HPDE6-E6E7 (cell line): ENCODE measurements at regions not wholly inside any gene's neighbourhood (a gene's known extent, or its start where the extent isn't known, plus 50 kb on each side); places are given as distances from the start of the nearest gene placed in this dataset.

Source experiments
- DNase-seq: peaks from one replicate; pipeline ENCODE4 v3.0.0; 2011; ENCODE audit warnings: missing footprints; ENCODE audit errors: extremely low spot score

DNA sequence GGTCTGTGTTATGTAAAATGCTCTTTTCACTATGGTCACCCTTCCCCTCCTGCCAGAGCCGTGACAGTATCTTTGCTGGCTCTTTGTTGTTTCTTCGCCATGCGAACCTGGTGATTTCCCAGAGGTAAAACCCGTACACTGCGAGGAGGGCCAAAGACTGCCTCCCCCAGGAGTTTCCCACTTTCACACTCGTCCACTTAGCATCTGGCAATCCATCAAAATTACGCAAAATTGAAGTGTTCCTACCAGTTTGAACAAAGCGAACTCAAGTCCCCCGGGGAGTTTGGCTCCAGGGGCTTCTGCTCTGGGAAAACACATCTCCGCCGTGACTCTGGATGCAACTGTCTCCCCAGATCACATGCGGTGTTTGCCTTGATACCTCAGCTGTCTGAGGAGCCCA is 239.9 kb downstream of the FAM43A start:
- no peak for DNase-seq

DNA sequence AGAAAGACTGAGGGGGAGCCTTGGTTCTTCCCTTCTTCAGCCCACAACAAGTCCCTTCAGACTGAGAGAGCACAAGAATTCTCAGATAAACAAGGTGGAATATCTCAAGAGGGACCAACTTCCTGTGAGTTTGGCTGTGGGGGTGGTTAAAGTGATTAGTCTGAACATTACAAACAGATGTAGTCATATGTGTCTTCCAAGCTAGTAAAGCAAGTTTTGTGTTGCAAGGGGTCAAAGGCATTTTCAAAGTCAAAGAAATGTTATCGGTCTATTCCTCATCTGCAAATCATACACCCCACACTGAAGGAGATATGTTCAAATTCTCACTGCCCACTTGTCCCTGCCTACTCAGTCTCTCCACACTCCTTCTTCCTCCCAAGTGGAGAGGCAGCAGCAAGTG is 242.5 kb downstream of the FAM43A start:
- no peak for DNase-seq

DNA sequence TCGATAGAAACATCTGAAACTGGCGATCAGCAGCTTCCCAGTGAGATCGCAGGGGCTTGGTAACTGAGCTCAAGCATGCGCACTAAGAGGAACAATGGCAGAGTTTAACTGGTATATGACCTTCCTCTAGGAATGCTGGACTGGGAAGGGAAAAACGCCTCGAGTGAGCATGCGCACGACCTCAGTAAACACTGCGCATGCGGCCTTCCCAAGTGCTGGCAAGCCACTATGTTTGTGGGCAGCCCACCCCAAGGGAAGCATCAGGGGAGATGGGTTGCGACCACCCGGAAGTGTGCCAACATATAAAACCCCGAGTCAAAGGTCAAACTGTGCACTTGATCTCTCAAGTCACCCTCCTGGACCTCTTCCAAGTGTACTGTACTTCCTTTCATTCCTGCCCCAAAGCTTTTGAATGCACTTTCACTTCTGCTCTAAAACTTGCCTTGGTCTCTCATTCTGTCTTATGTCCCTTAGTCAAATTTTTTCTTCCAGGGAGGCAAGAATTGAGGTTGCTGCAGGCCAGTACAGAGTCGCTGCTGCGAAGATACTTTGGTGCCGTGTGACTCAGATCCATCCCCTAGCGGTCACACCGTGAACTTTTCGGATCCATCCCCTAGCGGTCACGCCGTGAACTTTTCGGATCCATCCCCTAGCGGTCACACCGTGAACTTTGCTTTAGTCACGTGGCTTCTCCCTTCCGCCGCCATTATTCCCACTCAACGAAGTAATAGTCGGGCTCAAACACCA is 243.3 kb downstream of the FAM43A start:
- no peak for DNase-seq

DNA sequence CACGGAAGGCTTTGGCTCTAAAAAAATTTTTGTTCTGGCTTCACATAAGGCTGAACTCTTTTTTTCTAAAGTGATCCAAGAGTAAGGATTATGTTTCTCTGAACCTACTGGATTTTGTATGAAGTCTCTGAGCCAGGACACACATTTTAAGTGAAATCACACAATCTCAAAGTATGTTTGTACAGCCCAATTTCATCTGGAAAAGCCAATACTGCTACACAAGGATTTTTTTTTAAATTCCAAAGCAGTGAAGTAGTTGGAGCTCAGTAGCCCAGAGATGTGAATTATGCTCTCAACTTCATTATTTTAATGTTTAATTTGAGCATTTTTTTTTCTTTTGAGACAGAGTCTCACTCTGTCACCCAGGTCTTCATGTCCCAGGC is 243.9 kb downstream of the FAM43A start:
- DNase-seq = no peak

DNA sequence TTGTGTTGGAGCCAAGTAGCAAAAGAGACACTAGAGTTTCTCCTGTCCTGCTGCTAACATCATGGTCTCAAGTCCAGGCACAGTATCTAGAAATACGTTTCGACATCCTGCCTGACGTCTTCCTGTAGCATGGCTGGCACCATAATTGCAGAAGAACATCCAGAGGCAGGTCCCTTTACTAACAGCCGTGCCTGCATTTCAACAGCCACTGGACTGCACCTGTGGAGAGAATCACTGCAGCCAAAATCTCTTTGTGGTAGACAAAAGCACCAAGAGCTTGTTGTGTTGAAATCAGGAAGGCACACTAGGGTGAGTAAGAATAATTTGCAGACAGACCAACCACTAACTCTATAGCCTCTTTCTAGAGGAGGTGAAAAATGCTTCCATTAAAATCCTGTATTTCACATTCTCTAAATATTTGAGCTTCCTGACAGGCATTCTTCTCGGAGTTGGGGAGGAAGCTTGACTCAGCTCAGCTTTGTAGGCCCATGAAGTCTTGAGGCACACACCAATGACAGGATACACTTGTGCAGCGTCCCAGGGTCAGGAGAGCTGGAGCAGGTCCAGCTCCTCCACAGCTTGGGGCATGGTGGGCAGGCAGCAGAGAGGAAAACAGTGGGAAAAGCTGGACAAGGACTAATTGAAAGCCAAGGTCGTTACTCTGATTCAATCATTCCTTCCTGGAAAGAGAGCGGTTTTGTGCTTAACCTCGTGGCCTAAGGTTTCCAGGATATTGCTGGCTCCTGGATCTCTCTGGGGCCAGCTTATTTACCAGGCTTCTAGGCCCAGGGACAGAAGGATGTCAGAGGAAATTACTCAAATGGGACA is 244.9 kb downstream of the FAM43A start:
- no peak for DNase-seq

DNA sequence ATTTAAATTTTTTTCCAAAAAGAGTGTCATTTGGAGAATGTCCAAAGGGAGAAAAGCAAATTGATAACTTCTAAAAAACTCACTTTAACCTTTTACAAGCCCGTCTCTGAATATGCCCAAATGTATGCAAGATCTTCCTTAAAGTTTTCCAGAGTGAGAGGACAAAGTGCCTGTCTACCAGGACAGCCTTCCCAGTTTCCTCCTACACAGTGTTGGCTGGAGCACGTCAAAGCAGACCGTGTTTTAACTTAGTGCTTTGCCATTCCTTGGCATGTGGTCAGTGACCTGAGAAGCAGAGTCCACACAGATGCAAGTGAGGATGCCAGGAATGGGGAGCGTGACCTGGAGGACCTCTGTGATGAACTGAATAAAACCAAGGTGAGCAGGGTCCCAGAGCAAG is 245.7 kb downstream of the FAM43A start:
- DNase-seq = no peak

DNA sequence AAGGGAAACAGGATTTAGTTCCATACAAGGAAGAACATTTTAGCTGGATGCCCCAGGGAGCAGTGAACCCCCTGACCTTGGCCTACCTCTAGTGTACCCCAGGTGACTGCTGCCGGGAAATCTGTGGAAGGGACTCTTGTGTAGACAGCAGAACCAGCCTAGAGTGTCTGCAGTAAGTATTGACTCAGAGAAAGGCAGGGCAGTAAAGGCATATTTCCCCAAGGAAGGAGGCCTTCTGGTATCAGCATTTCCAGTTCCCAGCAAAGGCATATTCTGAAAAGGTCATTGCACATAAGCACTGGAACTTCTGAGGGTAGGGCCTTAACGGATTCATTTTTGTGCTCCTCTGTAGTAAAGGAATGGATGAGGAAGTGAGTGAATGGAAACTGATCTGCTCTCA is 246.2 kb downstream of the FAM43A start:
- DNase-seq = no peak

DNA sequence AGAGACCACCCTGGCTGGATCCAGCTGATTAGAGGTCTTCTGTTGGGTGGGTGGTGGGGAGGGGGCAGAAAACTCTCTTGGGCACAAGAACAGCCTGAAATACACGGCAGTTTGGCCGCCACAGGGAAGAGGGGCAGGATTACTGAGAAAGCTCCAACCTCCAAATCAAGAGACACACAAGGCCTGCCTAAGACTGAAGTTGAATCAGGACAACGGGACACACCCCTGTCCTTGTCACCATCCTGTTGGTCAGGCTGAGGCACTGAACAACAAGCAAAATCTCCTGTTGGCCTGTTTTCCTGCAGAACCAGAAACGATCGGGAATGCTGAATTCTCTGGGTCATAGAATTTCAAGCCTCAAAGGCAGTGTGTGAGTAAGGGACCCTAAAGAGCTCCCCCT is 247.8 kb downstream of the FAM43A start:
- no peak for DNase-seq

DNA sequence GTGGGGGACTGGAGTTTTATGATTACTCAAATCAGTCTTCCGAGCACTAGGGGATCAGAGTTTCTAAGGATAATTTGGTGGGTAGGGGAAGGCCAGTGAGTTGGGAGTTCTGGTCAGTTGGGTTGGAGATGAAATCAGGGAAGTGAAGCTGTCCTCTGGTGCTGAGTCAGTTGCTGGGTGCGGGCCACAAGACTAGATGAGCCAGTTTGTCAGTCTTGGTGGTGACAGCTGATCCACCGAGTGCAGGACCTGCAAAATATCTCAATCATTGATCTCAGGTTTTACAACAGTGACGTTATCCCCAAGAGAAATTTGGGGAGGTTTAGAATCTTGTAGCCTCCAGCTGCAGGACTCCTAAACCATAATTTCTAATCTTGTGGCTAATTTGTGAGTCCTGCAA is 249.4 kb downstream of the FAM43A start:
- DNase-seq = no peak

DNA sequence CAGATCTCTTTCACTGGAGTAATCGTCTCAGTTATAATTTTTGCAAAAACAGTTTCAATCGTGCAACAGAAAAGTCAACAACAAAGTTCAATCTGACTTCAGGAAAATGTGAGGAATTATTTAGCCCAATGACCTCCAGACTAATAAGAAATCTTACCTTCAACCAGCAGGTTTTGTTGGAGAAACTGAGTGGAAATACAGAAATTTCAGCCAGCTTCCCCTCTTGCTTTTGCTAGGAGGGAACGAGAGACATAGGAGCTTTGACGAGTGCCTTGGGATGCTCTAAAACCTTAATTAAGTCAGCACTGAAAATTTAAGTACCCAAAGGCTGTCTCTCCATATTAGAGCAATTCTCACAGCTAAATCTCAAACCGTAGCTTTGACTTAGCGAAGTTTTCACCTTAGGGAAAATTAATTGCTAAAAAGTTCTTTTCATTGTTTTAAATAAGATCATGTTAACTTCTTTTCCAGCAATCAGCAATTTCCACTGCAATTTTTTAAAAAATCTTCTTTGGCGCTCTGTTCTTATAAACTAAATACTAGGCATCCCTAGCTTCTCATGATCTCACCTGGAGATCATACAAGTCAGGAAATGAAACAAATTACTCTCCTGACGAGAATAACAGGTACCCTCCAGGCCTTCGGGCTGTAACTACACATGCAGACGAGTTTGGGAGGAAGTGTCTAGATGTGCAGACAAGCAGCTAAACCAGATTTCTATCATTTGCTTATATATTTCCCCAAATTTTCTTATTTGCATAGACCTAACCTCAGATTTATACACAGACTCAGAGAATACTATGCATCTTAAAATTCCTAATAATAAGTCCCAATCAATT is 250.2 kb downstream of the FAM43A start:
- DNase-seq = no peak

DNA sequence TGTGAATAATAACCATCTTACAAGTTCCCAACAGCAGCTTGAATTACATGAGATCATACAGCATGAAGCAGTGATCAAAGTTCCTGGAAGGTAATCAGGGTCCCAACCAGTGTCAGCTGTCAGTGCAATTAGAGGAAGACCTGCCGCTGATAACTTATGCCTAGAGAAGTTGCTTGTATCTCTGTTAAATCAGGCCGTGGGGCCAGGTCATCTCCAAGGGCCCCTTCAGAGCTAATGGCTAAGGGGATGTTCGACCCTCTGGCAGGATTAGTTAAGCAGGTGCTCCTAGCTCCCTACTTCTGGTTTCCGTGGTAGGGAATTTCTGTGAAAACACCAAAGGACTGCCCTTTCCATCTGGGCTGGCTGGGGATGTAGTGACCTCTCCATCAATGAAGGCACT is 251.0 kb downstream of the FAM43A start:
- DNase-seq = no peak

DNA sequence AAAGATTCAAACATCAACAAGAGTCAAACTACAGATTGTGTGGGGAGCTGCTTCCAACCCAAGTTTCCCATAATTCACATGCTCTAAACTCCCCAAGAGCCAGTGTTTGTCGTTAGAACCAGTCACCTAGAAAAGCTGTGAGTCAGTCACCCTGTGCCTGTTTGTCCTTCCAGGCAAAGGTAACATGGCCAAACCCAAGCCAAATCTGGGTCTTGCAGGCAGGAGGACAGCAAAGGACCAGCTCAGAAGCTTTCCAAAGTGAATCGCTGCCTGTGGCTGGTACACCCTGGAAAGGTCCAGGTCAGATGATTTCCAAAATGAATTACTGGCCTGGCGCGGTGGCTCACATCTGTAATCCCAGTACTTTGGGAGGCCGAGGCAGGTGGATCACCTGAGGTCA is 251.5 kb downstream of the FAM43A start:
- DNase-seq = no peak

DNA sequence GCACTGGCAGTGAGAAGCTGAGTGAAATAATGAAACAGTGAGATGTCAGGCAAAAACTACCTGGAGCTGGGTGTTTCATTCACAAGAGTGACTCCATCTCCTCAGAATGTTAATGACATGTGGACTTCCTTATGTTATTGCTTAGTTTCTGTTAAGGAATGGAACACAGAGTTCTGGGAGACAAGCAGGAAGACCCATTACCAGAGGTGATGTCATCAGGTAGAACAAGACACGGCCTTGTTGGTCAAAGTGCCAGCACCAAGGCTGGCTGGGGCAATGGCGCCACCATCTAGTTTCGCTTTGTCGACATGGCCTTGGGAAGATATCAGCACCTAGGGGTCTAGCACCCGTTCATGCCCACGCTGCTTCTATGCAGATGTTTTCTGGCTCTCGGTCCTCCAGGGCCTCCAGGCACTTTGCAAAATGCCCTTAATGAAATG is 252.2 kb downstream of the FAM43A start:
- DNase-seq = no peak

DNA sequence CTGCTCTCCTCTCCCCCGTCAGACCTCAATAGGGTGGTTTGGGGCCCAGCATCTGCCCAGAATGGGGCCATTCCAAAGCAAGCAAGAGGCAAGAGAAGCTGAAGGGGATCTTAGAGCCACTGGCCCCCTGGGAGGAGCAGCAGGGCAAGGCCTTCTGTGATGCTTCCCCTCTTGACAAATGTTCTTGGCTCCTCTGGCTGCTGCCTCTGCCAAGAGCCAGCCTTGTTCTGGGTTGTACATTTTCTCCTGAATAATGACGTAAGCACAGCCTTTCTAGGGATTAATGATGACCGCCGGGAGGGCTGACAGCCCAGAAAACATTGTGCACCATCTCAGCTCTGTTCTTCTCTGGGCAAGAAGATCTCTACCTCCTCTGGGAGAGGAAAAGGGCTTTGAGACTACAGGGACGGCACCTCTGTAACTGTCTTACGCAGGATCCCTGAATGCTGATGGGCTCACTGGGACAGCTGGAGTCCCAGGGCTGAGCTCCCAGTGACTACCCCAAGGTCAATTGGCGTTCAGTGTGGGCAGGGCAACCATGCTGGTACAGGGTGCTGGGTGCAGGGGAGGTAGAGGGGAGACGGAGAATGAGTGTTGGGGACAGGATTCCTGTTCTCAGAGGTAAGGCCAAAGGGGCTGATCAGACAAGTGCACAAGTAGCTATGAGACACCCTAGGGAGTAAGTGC is 253.3 kb downstream of the FAM43A start:
- no peak for DNase-seq

DNA sequence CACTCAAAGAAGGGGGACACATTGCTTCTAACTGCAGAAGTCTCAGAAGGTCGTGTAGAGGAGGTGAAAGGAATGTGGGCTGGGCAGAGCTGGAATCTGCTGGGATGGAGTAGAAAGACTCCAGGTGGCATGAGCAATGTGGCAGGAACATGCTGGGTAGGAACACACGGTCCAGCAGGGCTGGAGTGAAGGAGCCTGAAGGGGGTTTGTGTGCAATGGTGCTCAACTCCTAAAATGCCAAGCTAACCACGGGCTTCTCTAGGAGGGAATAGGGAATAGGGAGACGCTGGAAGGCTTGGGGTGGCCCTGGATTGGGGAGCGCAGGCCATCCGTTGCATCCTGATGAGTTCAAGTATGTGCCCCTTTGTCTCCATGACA is 253.8 kb downstream of the FAM43A start:
- no peak for DNase-seq

DNA sequence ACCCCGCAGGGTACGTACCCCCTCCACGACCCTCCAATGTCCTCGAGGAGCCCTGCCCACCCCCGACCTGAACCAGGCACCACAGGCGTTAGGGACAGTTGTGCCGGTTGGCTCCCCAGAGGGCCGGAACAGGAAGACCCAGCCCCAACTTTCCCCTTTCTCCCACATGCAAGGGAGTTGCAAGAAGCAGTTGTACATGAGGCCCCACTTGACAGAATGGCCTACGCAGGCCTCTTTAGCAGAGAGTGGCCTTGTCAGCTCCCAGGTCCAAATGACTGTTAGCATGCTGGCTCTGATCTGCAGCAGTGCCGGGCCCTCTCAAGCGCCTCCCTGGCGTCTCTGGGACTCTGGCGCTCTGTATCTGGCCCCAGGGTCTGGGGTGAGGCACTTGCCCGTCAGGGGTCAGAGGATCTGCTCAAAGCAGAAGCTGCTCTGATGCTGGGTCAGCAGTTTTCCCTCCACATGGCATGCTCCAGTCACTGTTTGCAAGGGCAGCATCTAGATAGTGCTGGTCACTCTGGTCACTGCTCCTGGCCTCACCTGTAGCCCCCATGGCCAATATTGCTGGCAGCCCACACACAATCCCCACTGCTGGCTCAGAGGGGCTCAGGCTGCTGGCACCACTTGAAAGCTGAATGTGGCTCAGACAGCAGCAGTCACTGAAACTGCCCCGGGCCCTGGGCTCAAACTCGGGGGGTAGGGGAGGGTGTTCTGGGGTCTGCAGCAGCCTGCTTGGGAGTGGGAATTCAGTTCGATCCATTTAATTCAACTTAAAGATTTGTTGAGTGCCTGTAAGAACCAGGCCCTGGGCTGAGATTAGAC is 254.5 kb downstream of the FAM43A start:
- DNase-seq = no peak

DNA sequence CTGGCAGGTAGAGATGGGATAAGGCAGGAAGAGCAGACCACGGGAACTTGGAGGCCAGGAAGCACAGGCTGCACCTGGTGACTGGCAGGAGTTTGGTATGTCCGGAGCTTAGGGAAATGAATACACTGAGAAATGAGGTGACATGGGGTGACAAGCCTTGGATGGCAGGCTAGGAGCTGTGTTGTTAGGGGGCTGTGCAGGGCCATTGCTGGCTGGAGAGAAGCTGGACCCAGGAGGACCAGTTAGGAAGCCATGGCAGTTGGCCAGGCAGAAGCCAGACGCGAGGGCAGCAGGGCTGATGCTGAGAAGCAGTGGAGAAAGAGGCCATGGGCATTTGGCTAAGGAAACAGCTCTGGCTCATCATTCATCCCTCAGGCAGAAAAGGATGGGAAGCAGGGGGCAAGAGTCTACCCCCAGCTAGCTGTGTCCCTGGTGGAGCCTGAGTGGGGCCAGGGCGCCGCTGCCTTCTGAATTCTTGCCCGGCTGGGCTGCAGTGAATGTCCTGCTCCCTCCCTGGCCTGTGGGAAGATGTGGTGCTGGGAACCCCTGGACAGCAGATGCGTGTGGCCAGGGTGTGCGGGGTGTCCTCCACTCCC is 255.8 kb downstream of the FAM43A start:
- DNase-seq = no peak

DNA sequence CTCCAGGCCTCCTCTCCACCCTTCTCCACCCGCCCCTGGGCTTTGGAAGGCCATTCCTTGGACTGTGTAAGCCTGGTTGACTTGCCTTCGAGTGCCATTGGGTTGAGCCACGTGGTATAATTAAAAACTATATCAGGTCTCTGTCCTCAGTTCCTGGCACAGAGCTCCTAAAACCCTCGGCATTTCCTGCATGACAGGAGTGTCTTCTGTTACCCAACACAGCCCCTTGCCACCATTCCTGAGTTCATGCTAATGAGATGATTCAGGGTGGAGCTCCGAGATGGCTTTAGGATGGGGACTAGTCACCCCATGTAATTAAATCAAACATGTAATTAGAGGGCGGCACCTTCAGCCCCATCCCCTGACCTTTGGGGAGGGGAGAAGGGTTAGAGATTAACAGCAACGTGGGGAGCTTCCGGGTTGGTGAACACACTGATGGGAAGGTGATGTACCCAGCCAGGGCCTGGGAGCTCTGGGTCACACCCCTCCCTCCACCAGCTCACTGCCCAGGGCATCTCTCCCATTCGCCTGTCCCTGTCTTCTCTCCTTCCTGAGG is 256.4 kb downstream of the FAM43A start:
- DNase-seq = no peak

DNA sequence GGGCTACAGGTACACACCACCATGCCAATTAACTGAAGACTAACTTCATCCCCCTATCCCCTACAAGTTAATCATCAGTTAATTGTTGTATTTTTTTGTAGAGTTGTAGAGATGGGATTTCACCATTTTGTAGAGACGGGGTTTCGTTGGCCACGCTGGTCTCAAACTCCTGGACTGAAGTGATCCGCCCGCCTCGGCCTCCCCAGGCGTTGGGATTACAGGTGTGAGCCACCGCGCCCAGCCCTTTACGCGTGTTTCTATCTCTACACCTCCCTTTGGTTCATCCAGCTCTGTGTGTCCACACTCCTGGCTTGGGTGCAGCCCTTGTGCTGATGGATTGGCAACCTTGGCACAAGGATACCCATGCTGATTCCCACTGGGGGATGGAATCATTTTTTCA is 258.8 kb downstream of the FAM43A start:
- DNase-seq = no peak

DNA sequence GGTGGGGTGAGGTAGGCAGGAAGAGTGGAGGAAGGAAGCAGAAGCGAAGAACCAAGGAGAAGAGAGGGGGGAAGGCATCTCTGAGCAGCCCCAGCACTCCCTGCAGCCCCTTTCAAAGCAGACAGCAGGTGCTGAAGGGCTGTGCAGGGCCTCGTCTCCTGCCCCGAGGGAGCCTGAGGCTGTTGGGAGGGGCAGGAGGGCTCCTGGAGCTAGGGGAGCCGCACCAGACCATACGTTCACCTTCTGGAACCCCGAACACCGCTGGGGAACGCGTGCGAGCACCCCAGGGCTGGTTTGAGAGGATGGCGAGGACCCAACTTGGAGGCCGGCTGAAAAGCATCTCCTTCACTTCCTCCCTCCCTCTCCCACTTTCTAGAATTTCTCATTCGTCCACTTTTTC is 259.8 kb downstream of the FAM43A start:
- DNase-seq = no peak
